ENCODE measurements at regions not wholly inside any gene's neighbourhood (a gene's known extent, or its start where the extent isn't known, plus 50 kb on each side); places are given as distances from the start of the nearest gene placed in this dataset.
A peak's percentile ranks its signal among the peaks of the same experiment; 100 is the strongest.

DNA sequence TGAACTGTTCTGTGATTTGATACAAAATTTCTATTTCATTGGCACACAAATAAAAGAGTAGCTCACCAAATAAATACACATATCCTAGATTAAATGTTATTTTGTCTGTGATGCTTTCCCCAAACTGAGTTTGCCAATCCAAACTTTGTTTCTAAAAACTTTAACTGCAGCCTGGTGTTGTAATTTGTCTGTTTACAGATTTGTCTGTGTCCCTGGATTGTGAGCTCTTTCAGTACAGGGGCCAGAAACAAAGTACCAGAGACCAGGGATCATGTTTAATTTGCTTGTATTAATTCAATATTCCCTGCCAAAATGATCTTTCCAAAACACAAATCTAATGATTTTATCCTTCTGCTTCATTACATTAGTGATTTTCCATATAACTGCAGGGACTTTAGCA, 1044.6 kb upstream of the GJE1 start:
- no peak for TF ChIP-seq EZH2 (IDR thresholded peaks at IDR 0.05; ENCODE audit: borderline replicate concordance, low read depth, low read length, poor library complexity, severe bottlenecking)
- TF ChIP-seq, protein P1, sequence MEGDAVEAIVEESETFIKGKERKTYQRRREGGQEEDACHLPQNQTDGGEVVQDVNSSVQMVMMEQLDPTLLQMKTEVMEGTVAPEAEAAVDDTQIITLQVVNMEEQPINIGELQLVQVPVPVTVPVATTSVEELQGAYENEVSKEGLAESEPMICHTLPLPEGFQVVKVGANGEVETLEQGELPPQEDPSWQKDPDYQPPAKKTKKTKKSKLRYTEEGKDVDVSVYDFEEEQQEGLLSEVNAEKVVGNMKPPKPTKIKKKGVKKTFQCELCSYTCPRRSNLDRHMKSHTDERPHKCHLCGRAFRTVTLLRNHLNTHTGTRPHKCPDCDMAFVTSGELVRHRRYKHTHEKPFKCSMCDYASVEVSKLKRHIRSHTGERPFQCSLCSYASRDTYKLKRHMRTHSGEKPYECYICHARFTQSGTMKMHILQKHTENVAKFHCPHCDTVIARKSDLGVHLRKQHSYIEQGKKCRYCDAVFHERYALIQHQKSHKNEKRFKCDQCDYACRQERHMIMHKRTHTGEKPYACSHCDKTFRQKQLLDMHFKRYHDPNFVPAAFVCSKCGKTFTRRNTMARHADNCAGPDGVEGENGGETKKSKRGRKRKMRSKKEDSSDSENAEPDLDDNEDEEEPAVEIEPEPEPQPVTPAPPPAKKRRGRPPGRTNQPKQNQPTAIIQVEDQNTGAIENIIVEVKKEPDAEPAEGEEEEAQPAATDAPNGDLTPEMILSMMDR (conservative IDR thresholded peaks at IDR 0.05; ENCODE audit: low read depth, low read length) = no peak
- Histone ChIP-seq H3K4me1 (ENCODE audit: insufficient read depth, low read length, poor library complexity, severe bottlenecking) (peaks cover 26% of the 10 kb centered on the region), H3K27me3 (replicated peaks; ENCODE audit: insufficient read depth, low read depth, low read length, poor library complexity) (no peaks in the 10 kb centered on the region), H3K9me3 (ENCODE audit: low read depth, low read length, poor library complexity, severe bottlenecking) (peaks cover 3% of the 10 kb centered on the region), H3K36me3 (ENCODE audit: insufficient read depth, low read length, poor library complexity, severe bottlenecking) (no peaks in the 10 kb centered on the region), H3K27ac (ENCODE audit: low read depth, low read length, poor library complexity, severe bottlenecking) (peak overlapping the region; percentile 58), H3K4me3 (ENCODE audit: low read depth, low read length, poor library complexity, severe bottlenecking) (no peak overlapping the region)
- peak; percentile 9 for DNase-seq (ENCODE audit: low spot score)
- no TSS peak for BruUV-seq (replicated peaks)
- CTCF ChIA-PET = no interaction called here
- POLR2A ChIA-PET (ENCODE audit: low non-redundant PET) = no interaction called here
- intact Hi-C loops (cut with micrococcal nuclease; ENCODE audit: unreplicated experiment) = no loop called here

DNA sequence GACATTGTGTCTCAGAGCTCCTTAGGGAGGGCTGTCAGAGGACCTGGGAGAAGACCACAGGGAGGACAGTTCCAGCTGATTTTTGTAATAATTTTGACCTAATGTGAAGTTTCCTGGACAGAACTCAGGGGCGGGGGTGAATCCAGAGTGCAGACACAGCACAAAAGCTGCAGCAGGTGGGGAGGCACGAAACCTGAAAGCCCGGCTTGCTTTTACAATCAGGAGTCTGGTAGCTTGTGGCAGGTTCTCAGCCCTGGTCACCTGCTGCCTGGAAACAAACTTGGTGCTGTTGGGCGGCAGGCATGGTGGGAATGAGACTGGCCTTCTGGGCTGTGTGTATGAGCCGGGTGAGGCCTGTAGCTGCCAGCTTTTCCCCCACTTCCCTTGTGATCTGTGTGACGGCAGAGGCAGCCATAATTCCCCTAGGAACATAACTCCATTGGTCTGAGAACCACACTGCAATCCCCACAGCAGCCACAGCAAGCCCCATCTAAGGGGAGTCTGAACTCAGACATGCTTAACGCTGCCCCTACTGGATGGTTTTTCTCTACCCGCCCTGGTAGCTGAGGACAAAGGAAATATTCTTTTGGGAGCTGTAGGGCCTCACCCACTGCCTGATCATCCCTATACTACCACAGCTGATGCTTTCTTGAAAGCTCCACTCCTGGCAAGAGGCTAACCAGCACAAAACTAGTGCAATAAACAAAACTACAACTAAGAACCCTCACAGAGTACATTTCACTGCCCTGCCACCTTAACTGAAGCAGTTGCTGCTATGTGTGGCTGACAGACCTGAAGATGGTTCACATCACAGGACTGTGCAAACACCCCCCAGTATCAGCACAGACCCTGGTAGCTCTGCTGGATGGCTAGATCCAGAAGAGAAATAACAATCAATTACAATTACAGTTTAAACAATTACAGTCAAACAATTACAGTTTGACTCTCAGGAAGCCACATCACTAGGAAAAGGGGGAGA, 1055.1 kb upstream of the GJE1 start:
- Histone ChIP-seq H3K9me3 (ENCODE audit: low read depth, low read length, poor library complexity, severe bottlenecking) (peaks cover 4% of the 10 kb centered on the region), H3K27me3 (replicated peaks; ENCODE audit: insufficient read depth, low read depth, low read length, poor library complexity) (no peaks in the 10 kb centered on the region), H3K36me3 (ENCODE audit: insufficient read depth, low read length, poor library complexity, severe bottlenecking) (no peaks in the 10 kb centered on the region), H3K4me3 (ENCODE audit: low read depth, low read length, poor library complexity, severe bottlenecking) (no peak overlapping the region), H3K27ac (ENCODE audit: low read depth, low read length, poor library complexity, severe bottlenecking) (no peak overlapping the region), H3K4me1 (ENCODE audit: insufficient read depth, low read length, poor library complexity, severe bottlenecking) (no peaks in the 10 kb centered on the region)
- no peak for TF ChIP-seq EZH2 (IDR thresholded peaks at IDR 0.05; ENCODE audit: borderline replicate concordance, low read depth, low read length, poor library complexity, severe bottlenecking)
- TF ChIP-seq, protein P1 (conservative IDR thresholded peaks at IDR 0.05; ENCODE audit: low read depth, low read length) = 0 out of 2 replicates have a peak, but pooled peaks have one; percentile 37
- BruUV-seq (replicated peaks) = no TSS peak
- peak; percentile 56 for DNase-seq (ENCODE audit: low spot score)
- POLR2A ChIA-PET (ENCODE audit: low non-redundant PET) = no interaction called here
- CTCF ChIA-PET = no interaction called here
- intact Hi-C loops (cut with micrococcal nuclease; ENCODE audit: unreplicated experiment) = no loop called here

DNA sequence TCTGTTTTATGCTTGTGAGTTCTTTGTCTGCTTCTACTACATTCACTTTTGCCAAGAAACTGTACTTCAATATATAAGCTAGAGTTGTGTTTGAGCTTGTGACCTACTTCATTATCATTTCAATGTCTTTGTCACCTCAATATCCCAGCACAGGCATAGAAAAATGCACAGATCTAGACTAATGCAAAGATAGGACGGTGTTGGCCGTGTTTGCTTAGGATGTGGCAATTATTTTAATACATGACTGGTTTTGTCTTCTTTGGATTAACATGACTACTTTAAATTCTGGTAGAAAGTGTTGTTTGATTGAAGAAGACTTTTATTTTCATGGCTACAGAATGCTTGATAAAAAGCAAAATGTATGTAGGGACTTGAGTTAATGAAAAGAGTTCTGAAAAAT, 1075.0 kb upstream of the GJE1 start:
- ChIA-PET POLR2A (ENCODE audit: low non-redundant PET) (no interaction called here), CTCF (no interaction called here)
- no peak for DNase-seq (ENCODE audit: low spot score)
- no peaks in the 10 kb centered on the region for H3K9me3 ChIP-seq (ENCODE audit: low read depth, low read length, poor library complexity, severe bottlenecking)
- intact Hi-C loops (cut with micrococcal nuclease; ENCODE audit: unreplicated experiment) = no loop called here
- no peak for TF ChIP-seq EZH2 (IDR thresholded peaks at IDR 0.05; ENCODE audit: borderline replicate concordance, low read depth, low read length, poor library complexity, severe bottlenecking)
- TF ChIP-seq, protein P1 (conservative IDR thresholded peaks at IDR 0.05; ENCODE audit: low read depth, low read length) = no peak
- H3K4me3 ChIP-seq (ENCODE audit: low read depth, low read length, poor library complexity, severe bottlenecking) = no peak overlapping the region
- no peaks in the 10 kb centered on the region for H3K36me3 ChIP-seq (ENCODE audit: insufficient read depth, low read length, poor library complexity, severe bottlenecking)
- H3K27ac ChIP-seq (ENCODE audit: low read depth, low read length, poor library complexity, severe bottlenecking) = no peak overlapping the region
- H3K4me1 ChIP-seq (ENCODE audit: insufficient read depth, low read length, poor library complexity, severe bottlenecking) = no peaks in the 10 kb centered on the region
- no peaks in the 10 kb centered on the region for H3K27me3 ChIP-seq (replicated peaks; ENCODE audit: insufficient read depth, low read depth, low read length, poor library complexity)
- no TSS peak for BruUV-seq (replicated peaks)

All from A673 (cell line).